Nephron (organoid): ENCODE measurements at regions not wholly inside any gene's neighbourhood (a gene's known extent, or its start where the extent isn't known, plus 50 kb on each side); places are given as distances from the start of the nearest gene placed in this dataset.
"Not testable (repeated sequence)": the region's sequence is repeated elsewhere in the genome, so short reads cannot be mapped to it uniquely, and the experiment has no call there.

Experiments used
- H3K27ac Mint-ChIP-seq, 3 experiments: 2 replicates each; pipeline ENCODE4 v1.8.0; 2020; ENCODE audit warnings: mixed read lengths in 3 of 3, mild to moderate bottlenecking in 2 of 3, moderate library complexity in 1 of 3
- H3K27me3 Mint-ChIP-seq: 2 replicates; pipeline ENCODE4 v1.8.0; 2021; ENCODE audit warnings: low read depth, mild to moderate bottlenecking, moderate library complexity, mixed read lengths
- H3K36me3 Mint-ChIP-seq: 2 replicates; pipeline ENCODE4 v1.8.0; 2020; ENCODE audit warnings: low read depth, mixed read lengths
- H3K4me1 Mint-ChIP-seq: 2 replicates; pipeline ENCODE4 v1.8.0; 2020; ENCODE audit warnings: mixed read lengths
- H3K4me3 Mint-ChIP-seq, 3 experiments: 2 replicates each; pipeline ENCODE4 v1.8.0; 2020; ENCODE audit warnings: mild to moderate bottlenecking in 3 of 3, mixed read lengths in 3 of 3, moderate library complexity in 2 of 3
- H3K9me3 Mint-ChIP-seq: 2 replicates; pipeline ENCODE4 v1.8.0; 2020; ENCODE audit warnings: mixed read lengths
- TF ChIP-seq, protein P1 (sequence below), 3 experiments: fragments of 200-600 bp; sonication (generic); IDR thresholded peaks; one replicate each; pipeline ENCODE4 v1.5.0; 2021; ENCODE audit warnings: antibody characterized with exemption in 3 of 3; ENCODE audit not compliant: unreplicated experiment in 3 of 3

DNA sequence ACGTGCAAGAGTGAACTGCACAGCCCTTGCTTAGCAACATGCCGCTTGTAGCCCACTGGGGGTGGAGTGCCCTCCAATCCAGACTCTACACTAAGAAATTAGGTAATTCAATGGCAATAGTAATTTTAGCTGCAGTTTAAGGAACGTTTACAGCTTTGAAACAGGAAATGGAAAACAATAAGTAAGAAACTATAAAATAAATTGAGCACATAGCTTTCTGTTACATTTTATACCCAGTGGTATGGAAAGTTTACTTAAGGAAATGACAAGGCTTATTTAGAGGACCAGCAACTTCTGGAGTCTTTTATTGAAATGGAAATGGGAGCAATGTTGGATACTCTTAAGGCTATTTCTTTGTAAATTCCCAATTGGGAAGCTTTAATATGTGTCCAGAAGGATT, 373.2 kb downstream of the KCNRG start:
- Mint-ChIP-seq H3K9me3 (no peaks in the 10 kb centered on the region), H3K4me3 (no peak overlapping the region), H3K36me3 (peaks cover 3% of the 10 kb centered on the region), H3K27ac (peak overlapping the region in 1 of 3 experiments; percentile 93), H3K27me3 (no peaks in the 10 kb centered on the region), H3K4me1 (peaks cover 76% of the 10 kb centered on the region)
- TF ChIP-seq, protein P1, sequence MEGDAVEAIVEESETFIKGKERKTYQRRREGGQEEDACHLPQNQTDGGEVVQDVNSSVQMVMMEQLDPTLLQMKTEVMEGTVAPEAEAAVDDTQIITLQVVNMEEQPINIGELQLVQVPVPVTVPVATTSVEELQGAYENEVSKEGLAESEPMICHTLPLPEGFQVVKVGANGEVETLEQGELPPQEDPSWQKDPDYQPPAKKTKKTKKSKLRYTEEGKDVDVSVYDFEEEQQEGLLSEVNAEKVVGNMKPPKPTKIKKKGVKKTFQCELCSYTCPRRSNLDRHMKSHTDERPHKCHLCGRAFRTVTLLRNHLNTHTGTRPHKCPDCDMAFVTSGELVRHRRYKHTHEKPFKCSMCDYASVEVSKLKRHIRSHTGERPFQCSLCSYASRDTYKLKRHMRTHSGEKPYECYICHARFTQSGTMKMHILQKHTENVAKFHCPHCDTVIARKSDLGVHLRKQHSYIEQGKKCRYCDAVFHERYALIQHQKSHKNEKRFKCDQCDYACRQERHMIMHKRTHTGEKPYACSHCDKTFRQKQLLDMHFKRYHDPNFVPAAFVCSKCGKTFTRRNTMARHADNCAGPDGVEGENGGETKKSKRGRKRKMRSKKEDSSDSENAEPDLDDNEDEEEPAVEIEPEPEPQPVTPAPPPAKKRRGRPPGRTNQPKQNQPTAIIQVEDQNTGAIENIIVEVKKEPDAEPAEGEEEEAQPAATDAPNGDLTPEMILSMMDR (IDR thresholded peaks at IDR 0.05; ENCODE audit: unreplicated experiment in 3 of 3): no peak

DNA sequence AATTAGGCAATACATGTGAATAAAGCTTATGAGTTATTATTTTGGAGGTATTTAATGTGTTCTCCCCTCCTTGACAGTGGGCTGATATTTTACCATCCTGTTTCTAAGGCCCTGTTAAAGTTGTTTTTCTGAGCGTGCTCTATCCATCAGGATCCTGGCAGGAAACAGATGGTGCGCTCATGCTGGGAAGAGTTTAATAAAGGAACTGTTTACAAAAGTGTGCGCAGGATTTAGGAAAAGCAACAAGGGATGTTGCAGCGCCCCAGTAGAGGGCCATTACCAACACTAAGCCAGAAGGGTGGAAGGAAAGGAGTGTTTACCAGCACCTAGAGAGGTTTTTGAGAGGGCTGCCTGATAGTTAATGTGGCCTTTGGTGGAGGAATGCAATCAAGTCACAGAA, 374.5 kb downstream of the KCNRG start:
- Mint-ChIP-seq H3K27ac (peak overlapping the region; percentile 33 to 85 (median 58)), H3K27me3 (no peaks in the 10 kb centered on the region), H3K4me3 (no peak overlapping the region), H3K4me1 (peaks cover 76% of the 10 kb centered on the region), H3K9me3 (no peaks in the 10 kb centered on the region), H3K36me3 (no peaks in the 10 kb centered on the region)
- TF ChIP-seq, protein P1 (IDR thresholded peaks at IDR 0.05; ENCODE audit: unreplicated experiment in 3 of 3): no peak

DNA sequence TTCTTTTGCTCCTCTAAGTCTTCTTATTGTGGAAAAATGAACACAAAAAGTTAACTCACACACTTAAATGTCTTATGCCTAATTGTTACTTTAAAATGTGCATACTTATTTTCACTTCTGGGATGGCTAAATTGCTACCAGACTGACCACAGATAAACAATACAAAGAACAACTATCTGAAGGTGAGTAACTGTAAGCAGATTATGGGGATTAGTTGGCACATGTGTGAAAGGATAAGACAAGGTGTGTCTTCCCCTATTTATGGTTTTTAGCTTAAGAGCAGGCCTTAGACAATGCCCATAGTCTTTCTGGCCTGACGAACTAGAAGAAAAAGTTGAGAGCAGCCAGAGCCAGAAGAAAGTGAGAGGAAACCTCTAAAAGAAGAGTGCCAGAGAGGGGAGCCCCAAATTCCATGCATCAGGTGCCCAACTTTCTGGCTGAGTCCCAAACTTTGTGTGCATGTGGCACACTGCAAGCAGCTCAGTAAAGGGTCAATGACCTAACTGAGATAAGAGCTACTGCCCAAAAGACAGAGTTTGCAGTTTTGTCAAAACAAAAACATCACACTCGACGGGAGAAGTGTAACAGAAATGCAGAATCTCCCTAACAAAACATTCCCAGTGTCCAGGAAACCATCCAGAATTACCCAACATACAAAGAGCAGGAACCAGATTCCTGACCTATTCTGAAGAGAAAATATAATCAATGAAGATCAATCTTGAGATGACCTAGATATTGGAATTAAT, 375.4 kb downstream of the KCNRG start:
- Mint-ChIP-seq H3K4me3 (no peak overlapping the region), H3K9me3 (no peaks in the 10 kb centered on the region), H3K36me3 (no peaks in the 10 kb centered on the region), H3K4me1 (peaks cover 74% of the 10 kb centered on the region), H3K27ac (peak overlapping the region in 2 of 3 experiments; percentile 41 to 85), H3K27me3 (no peaks in the 10 kb centered on the region)
- TF ChIP-seq, protein P1 (IDR thresholded peaks at IDR 0.05; ENCODE audit: unreplicated experiment in 3 of 3): no peak

DNA sequence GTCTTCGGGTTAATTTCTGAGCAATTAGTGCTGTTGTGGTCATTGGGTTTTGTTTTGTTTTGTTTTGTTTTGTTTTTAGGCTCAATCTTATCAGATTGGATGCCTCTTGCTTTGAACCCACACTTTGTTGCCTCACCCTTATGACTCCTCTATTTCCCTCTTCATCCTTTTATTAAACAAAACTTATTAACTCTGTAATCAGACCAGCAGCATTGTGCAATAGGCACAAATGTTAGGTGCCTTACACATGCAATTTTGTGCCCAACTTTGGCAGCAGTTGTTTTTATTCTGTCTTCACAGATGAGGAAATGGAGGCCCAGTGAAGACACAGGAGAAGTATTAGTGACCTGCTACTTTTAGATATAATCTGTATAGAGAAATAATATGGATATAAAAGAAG, 377.7 kb downstream of the KCNRG start:
- H3K27me3 Mint-ChIP-seq: no peaks in the 10 kb centered on the region
- TF ChIP-seq, protein P1 (IDR thresholded peaks at IDR 0.05; ENCODE audit: unreplicated experiment in 3 of 3): no peak
- H3K9me3 Mint-ChIP-seq: peaks cover 2% of the 10 kb centered on the region
- H3K27ac Mint-ChIP-seq: no peak overlapping the region
- H3K4me1 Mint-ChIP-seq: peaks cover 61% of the 10 kb centered on the region
- no peak overlapping the region for H3K4me3 Mint-ChIP-seq
- no peaks in the 10 kb centered on the region for H3K36me3 Mint-ChIP-seq

DNA sequence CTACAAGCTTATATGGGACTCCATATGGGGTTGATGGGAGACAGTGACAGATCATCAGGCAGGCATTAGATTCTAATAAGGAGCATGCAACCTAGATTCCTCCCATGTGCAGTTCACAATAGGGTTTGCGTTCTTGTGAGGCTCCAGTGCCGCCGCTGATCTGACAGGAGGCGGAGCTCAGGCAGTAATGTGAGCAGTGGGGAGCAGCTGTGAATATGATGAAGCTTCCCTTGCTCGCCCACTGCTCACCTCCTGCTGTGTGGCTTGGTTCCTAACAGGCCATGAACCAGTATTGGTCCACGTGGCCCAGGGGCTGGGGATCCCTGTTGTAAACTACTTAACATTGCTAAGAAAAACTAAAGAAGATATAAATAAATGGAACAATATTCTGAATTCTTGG, 378.4 kb downstream of the KCNRG start:
- peak overlapping the region in 1 of 3 experiments; percentile 45 for H3K27ac Mint-ChIP-seq
- H3K9me3 Mint-ChIP-seq: peaks cover 2% of the 10 kb centered on the region
- TF ChIP-seq, protein P1 (IDR thresholded peaks at IDR 0.05; ENCODE audit: unreplicated experiment in 3 of 3): no peak
- peaks cover under 1% of the 10 kb centered on the region for H3K36me3 Mint-ChIP-seq
- peaks cover 59% of the 10 kb centered on the region for H3K4me1 Mint-ChIP-seq
- H3K27me3 Mint-ChIP-seq: no peaks in the 10 kb centered on the region
- H3K4me3 Mint-ChIP-seq: no peak overlapping the region

DNA sequence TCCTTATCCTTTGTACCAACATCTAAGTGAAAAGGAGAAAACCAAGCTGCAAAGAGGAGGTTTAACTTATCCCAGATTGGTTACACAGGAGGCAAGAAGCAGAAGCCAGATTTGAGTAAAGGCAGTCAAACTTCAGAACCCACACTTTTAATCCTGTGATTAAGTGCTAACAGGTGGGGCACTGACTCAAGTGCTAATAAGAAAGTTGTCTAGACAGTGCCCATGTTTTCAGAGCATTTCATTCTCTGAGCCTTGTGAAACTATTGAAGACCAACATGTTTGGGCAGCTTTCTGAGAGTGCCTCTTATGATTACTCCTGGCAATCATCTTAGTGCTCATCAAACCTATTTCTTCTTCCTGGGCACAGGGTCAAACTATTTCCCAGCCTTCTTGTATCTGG, 380.8 kb downstream of the KCNRG start:
- peaks cover 2% of the 10 kb centered on the region for H3K9me3 Mint-ChIP-seq
- H3K27ac Mint-ChIP-seq: peak overlapping the region in 2 of 3 experiments; percentile 36 to 83
- no peaks in the 10 kb centered on the region for H3K27me3 Mint-ChIP-seq
- no peak overlapping the region for H3K4me3 Mint-ChIP-seq
- TF ChIP-seq, protein P1 (IDR thresholded peaks at IDR 0.05; ENCODE audit: unreplicated experiment in 3 of 3): no peak
- H3K4me1 Mint-ChIP-seq: peaks cover 58% of the 10 kb centered on the region
- H3K36me3 Mint-ChIP-seq: peaks cover 4% of the 10 kb centered on the region

DNA sequence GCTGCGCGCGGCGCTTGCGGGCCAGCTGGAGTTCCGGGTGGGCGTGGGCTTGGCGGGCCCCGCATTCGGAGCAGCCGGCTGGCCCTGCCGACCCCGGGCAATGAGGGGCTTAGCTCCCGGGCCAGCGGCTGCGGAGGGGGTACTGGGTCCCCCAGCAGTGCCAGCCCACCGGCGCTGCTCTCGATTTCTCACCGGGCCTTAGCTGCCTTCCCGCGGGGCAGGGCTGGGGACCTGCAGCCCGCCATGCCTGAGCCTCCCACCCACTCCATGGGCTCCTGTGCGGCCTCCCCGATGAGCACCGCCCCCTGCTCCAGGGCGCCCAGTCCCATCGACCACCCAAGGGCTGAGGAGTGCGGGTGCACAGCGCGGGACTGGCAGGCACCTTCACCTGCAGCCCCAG, 381.4 kb downstream of the KCNRG start:
- H3K4me3 Mint-ChIP-seq, H3K27me3 Mint-ChIP-seq, H3K27ac Mint-ChIP-seq, H3K9me3 Mint-ChIP-seq, H3K36me3 Mint-ChIP-seq: not testable (repeated sequence)
- H3K4me1 Mint-ChIP-seq: peaks cover 61% of the 10 kb centered on the region
